ENCODE measurements at regions not wholly inside any gene's neighbourhood (a gene's known extent, or its start where the extent isn't known, plus 50 kb on each side); places are given as distances from the start of the nearest gene placed in this dataset.

DNA sequence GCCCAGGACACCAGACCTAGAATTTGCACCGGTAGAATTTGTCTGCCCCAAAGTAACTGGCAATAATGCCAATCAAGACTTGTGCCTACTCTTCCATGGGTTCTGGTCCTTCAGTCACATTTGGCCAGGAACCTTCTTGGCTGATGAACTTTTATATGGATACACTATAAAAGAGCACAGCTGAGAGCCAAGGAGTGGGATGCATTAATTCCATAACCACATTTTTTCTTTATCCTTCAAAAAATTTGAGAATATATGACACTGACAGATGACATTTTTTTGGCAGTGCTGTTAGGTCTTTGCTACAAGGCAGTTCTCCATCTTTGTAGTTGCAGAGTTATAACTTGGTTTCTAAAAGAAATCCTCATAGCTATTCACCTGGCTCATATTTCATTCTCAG, 129.2 kb upstream of the HDAC9 start:
- TF ChIP-seq JUND (IDR thresholded peaks at IDR 0.05; ENCODE audit: low read depth, low read length) (no peak), TCF12 (IDR thresholded peaks at IDR 0.05; ENCODE audit: low read depth, low read length) (no peak)
